ENCODE measurements at regions not wholly inside any gene's neighbourhood (a gene's known extent, or its start where the extent isn't known, plus 50 kb on each side); places are given as distances from the start of the nearest gene placed in this dataset.

- in situ Hi-C loops (cut with HindIII; ENCODE audit: low pct_unique_long_range_greater_than_20kb, low sequenced_read_pairs) (no loop called here), intact Hi-C loops (cut with micrococcal nuclease; ENCODE audit: unreplicated experiment) (no loop called here)
- Histone ChIP-seq H3K4me1 (ENCODE audit: control insufficient read depth, insufficient read depth, low read length) (no peaks in the 10 kb centered on the region), H3K27ac (ENCODE audit: low read length) (no peak overlapping the region), H3K9me3 (ENCODE audit: control insufficient read depth, insufficient read depth, low read depth, low read length) (no peaks in the 10 kb centered on the region), H3K4me3 (ENCODE audit: low read depth in 2 of 2, low read length in 2 of 2) (no peak overlapping the region), H3K27me3 (ENCODE audit: control insufficient read depth, insufficient read depth, low read length) (no peaks in the 10 kb centered on the region), H3K36me3 (ENCODE audit: control insufficient read depth, insufficient read depth, low read length) (no peaks in the 10 kb centered on the region)
- ChIA-PET POLR2A (no interaction called here), CTCF (no interaction called here)
- TF ChIP-seq SIN3A (IDR thresholded peaks at IDR 0.05; ENCODE audit: borderline replicate concordance, insufficient read depth, low read depth, low read length) (no peak), CTCF (IDR thresholded peaks at IDR 0.05) (no peak), POLR2AphosphoS5 (IDR thresholded peaks at IDR 0.05; ENCODE audit: low read depth, low read length) (no peak), TCF7L2 (IDR thresholded peaks at IDR 0.05; ENCODE audit: low read depth, low read length) (no peak)
- TF ChIP-seq, protein P1, sequence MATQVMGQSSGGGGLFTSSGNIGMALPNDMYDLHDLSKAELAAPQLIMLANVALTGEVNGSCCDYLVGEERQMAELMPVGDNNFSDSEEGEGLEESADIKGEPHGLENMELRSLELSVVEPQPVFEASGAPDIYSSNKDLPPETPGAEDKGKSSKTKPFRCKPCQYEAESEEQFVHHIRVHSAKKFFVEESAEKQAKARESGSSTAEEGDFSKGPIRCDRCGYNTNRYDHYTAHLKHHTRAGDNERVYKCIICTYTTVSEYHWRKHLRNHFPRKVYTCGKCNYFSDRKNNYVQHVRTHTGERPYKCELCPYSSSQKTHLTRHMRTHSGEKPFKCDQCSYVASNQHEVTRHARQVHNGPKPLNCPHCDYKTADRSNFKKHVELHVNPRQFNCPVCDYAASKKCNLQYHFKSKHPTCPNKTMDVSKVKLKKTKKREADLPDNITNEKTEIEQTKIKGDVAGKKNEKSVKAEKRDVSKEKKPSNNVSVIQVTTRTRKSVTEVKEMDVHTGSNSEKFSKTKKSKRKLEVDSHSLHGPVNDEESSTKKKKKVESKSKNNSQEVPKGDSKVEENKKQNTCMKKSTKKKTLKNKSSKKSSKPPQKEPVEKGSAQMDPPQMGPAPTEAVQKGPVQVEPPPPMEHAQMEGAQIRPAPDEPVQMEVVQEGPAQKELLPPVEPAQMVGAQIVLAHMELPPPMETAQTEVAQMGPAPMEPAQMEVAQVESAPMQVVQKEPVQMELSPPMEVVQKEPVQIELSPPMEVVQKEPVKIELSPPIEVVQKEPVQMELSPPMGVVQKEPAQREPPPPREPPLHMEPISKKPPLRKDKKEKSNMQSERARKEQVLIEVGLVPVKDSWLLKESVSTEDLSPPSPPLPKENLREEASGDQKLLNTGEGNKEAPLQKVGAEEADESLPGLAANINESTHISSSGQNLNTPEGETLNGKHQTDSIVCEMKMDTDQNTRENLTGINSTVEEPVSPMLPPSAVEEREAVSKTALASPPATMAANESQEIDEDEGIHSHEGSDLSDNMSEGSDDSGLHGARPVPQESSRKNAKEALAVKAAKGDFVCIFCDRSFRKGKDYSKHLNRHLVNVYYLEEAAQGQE (IDR thresholded peaks at IDR 0.05; ENCODE audit: insufficient read depth in 1 of 2, low read depth in 2 of 2, low read length in 1 of 2) = no peak
- no peak for ATAC-seq
- DNase-seq (ENCODE audit: low read depth, low spot score) = no peak
- BruUV-seq (replicated peaks) = no TSS peak
These were observed 81.2 kb downstream of the NHLRC3 start for GRCh38 chr13:39119422-39119821.

DNA sequence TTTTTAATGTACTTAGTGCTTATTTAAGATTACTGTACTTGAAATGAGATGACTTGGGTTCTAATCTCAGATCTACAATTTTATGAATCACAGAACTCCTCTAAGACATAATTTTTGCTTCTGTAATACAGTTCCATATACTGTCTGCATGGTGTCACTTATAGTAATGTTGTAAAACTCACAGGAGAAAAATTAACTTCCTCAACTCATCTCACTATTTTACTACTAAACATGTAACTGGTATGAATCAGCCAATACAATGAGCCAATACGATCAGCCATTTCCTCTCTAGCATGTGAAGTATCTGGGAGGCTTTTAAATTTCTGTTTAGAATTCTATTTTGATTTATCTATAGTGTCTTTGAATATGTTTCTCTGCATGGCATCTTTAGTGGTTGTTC is 85.3 kb downstream of the NHLRC3 start:
- H3K36me3 ChIP-seq (ENCODE audit: control insufficient read depth, insufficient read depth, low read length) = no peaks in the 10 kb centered on the region
- BruUV-seq (replicated peaks) = no TSS peak
- no peak overlapping the region for H3K4me3 ChIP-seq (ENCODE audit: low read depth in 2 of 2, low read length in 2 of 2)
- POLR2A ChIA-PET = no interaction called here
- DNase-seq (ENCODE audit: low read depth, low spot score) (no peak), ATAC-seq (no peak)
- intact Hi-C loops (cut with micrococcal nuclease; ENCODE audit: unreplicated experiment) (no loop called here), in situ Hi-C loops (cut with HindIII; ENCODE audit: low pct_unique_long_range_greater_than_20kb, low sequenced_read_pairs) (no loop called here)
- no peak for TF ChIP-seq SIN3A (IDR thresholded peaks at IDR 0.05; ENCODE audit: borderline replicate concordance, insufficient read depth, low read depth, low read length)
- no peaks in the 10 kb centered on the region for H3K27me3 ChIP-seq (ENCODE audit: control insufficient read depth, insufficient read depth, low read length)
- no peaks in the 10 kb centered on the region for H3K9me3 ChIP-seq (ENCODE audit: control insufficient read depth, insufficient read depth, low read depth, low read length)
- H3K4me1 ChIP-seq (ENCODE audit: control insufficient read depth, insufficient read depth, low read length) = no peaks in the 10 kb centered on the region
- H3K27ac ChIP-seq (ENCODE audit: low read length) = no peak overlapping the region
- CTCF ChIA-PET = no interaction called here

DNA sequence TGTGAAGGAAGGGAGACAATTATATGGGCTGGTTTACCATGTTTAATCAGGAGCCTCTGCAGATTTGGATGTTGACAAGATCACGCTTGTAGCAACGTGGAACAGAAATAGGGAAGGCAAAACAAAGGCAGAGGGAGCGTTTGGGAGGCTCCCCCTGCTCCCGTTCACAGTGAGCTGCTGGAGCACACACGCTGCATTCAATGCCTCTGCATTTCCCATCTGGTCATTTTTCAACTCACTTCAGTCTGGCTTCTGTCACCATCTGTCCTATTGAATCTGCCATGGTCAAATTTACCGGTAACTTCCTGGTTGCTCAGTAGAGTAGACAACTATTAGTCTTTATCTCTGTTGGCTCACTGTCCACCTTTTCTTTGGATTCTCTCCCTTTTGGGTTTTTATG is 91.0 kb downstream of the NHLRC3 start:
- no peak for TF ChIP-seq TCF7L2 (IDR thresholded peaks at IDR 0.05; ENCODE audit: low read depth, low read length)
- no peak overlapping the region for H3K27ac ChIP-seq (ENCODE audit: low read length)
- CTCF ChIA-PET = no interaction called here
- in situ Hi-C loops (cut with HindIII; ENCODE audit: low pct_unique_long_range_greater_than_20kb, low sequenced_read_pairs) = no loop called here
- H3K9me3 ChIP-seq (ENCODE audit: control insufficient read depth, insufficient read depth, low read depth, low read length) = no peaks in the 10 kb centered on the region
- H3K4me3 ChIP-seq (ENCODE audit: low read depth in 2 of 2, low read length in 2 of 2) = no peak overlapping the region
- ATAC-seq (no peak), DNase-seq (ENCODE audit: low read depth, low spot score) (no peak)
- POLR2A ChIA-PET = no interaction called here
- intact Hi-C loops (cut with micrococcal nuclease; ENCODE audit: unreplicated experiment) = no loop called here
- no TSS peak for BruUV-seq (replicated peaks)
- H3K27me3 ChIP-seq (ENCODE audit: control insufficient read depth, insufficient read depth, low read length) = no peaks in the 10 kb centered on the region
- no peaks in the 10 kb centered on the region for H3K4me1 ChIP-seq (ENCODE audit: control insufficient read depth, insufficient read depth, low read length)
- H3K36me3 ChIP-seq (ENCODE audit: control insufficient read depth, insufficient read depth, low read length) = no peaks in the 10 kb centered on the region
